Activated naive CD4-positive, alpha-beta T cell treated with Interleukin-2 at 50 U/mL for 16 hours (primary cell): ENCODE measurements at regions not wholly inside any gene's neighbourhood (a gene's known extent, or its start where the extent isn't known, plus 50 kb on each side); places are given as distances from the start of the nearest gene placed in this dataset.
"Not testable (repeated sequence)": the region's sequence is repeated elsewhere in the genome, so short reads cannot be mapped to it uniquely, and the experiment has no call there.

ENCODE experiments used
- DNase-seq: peaks from one replicate; pipeline ENCODE4 v3.0.0-alpha.2; 2020

DNA sequence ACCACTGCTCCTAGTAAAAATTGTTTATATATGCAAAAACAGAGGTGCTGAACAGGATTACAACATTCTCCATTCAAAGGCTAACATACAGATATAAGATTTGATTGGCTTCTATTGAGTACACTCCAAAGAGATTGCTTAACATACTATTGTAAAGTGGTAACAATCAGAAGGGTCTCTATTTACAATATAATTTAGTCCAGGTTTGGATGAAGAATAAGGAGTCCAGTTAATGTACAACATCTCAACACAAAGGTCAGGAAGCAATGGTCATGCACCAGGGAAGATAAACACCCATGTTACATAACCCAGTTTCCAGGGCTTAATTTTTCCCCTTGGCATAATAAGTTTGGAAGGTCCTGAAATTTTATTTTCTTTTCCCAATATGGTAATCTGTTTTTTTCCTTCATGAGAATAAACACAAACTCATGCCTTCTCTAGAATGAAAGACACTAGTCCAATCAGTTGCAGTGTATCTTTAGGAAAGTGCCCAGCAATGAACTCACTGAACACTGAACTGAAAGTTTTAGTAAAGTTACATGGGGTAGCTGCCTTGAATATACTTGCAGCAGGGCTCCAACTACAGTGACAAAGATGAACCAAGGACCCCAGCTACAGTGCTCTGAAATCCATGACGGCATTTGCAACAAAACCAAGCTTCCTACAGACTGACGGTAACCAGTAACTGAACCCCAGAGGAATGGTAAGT is 255.3 kb upstream of the GJE1 start:
- DNase-seq = no peak

DNA sequence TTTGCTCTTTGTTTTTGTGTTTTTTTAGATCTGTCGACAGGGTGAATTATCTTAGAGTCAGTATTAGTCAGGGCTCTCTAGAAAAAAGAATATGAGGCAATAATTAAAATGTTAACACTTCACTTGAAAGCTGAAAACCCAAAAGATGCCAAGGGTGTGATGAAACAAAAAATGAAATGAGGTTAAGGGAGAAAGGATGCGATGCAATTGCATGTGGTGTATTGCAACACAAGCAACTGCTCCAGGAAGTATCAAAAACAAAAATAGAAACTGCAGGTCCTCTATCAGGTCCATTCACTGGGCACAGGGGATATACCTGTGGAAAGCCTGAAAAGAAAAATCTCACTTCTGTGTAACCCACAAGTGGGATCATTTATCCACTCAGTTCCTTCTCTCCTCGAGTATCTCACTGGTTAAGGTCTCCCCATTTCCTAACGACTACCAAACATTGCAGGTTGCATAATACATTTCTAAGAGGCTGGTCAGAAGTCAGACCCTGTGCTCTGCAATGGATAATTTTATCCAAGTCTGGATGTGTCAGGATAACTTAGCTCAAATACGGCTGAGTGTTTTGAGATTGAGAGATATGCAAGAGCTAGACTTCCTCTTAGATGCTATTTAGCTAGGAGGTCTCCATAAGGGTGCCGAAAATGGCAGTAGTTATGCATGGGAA is 257.7 kb upstream of the GJE1 start:
- no peak for DNase-seq

DNA sequence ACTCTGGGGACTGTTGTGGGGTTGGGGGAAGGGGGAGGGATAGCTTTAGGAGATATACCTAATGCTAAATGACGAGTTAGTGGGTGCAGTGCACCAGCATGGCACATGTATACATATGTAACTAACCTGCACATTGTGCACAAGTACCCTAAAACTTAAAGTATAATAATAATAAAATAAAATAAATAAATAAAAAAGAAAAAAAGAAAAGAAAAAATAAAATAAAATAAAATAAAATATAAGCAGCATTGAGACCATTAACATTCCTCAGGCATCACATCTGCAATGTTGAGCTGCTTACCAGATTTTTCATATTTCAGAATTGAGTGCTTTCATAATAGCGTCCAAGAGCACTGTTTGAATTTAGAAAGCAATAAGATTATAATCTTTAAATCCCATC is 263.2 kb upstream of the GJE1 start:
- DNase-seq = not testable (repeated sequence)

DNA sequence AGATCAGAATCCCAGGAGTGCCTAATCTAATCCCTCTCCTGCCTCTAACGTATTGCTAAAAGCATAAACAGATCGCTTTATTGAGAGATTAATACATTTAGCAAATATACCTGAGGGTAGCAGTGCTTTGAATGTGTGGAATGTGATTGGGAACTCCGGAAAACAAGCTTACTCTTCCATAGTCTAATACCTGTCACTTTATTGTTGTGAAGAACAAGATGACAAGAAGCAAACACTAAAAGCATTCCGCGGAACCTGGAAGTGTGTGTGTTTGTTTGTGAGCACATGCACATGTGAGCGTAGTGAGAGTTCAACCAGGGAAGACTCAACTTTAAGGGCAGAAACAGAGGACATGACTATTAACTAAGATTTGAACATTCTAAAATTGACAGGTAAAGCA is 265.0 kb upstream of the GJE1 start:
- no peak for DNase-seq

DNA sequence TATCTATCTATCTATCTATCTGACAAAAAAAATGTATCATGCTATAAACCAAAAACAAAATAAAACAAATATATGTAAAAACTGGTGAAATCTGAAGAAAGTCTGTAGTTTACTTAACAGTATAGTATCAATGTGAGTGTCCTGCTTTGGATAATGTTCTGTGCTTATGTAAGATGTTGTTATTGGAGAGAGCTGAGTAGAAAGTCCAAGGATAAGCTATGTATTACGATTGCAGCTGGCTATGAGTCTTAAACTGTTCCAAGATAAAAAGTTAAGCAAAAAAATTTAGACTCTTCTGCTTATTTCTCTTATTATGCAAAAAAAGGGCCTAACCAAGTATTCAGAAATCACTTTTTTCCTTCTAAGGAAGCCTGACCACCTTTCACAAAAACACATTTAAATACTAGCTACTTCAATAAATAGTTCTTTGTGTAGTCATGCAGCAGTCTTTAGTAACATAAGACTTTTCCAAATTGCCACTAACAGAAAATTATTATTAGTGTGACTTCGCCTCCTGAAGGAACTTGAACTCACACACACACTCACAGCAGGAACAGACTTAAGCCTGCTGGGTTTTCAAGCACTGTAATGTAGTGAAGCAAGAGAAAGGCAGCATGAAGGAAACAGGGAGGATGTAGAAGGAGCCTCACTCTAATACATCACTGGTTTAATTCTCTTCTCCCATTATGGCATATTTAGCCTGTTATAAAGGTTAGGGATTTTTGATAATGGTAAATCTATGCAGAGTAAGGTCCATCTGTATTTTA is 265.8 kb upstream of the GJE1 start:
- no peak for DNase-seq

DNA sequence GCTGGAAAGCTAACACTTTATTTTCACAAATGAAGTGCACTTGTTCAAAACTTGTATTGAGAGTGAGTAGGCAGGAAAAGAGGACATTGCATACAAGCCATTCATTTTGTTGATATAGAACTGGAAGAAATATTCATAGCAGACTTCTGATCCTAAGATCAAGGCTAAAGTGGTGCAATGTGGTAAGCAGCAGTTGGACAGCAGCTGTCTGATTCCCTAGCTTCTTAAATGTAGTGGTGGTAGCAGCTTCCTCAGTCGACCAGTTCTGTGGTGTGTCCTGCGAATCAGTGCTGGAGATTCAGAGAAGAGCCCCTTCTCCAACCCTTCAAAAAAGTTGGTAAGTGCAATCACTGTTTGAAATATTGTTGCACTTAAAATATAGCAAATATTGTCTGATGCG is 281.7 kb upstream of the GJE1 start:
- DNase-seq = no peak

DNA sequence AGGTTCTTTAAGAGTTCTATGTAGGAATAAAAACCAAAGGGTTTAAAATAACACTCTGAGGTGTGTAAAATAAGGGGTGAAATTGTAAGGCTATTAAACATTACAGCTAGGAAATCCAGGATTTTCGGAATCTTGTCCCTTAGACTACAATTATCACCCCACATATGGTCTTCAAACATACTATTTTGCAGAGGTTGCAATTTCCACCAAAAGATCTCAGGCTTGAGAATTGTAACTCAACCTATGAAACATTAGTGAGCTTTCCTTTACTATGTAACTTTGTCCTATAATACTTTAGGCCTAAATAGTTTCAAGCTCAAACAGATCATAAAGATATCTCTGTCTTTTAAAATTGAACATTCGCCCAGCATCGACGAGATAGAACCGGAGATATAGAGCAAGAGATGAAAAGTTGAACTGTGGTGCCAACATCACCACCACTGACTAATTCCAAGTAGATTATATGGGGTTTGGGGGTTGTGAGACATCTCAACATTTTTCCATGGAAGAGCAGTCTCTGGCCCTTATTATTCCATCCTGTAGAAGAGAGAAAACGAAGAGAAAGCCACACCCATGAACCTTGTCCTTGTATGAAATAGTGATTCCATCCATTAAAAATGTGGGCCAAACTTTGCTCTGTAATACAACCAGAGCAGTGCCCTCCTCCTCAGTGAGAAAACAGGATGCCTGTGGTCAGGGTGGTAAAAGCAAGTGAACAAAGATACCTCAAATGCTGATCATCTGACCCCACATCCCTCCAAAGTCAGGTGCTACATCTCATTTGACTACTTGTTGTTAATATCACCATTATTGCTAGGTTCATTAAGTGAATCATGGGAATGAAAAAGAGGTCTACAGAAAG is 284.5 kb upstream of the GJE1 start:
- DNase-seq = peak; percentile 2

DNA sequence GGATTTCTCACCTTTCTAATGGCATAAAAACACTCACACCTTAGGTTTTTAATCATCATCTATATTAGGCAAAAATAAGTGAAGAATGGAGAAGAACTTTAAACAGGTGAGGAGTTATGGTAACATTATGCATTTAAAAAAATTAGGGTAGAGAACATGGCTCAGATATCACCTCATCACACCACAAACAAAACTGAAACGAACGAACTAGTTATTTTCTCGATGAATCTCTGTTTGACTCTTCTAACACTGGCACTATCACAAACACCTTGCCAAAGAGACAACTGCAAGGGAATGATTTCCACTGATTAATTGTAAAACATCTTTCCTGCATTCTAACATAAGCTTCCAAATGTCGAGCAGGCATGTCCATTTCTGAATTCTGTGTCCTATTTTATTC is 286.1 kb upstream of the GJE1 start:
- no peak for DNase-seq

DNA sequence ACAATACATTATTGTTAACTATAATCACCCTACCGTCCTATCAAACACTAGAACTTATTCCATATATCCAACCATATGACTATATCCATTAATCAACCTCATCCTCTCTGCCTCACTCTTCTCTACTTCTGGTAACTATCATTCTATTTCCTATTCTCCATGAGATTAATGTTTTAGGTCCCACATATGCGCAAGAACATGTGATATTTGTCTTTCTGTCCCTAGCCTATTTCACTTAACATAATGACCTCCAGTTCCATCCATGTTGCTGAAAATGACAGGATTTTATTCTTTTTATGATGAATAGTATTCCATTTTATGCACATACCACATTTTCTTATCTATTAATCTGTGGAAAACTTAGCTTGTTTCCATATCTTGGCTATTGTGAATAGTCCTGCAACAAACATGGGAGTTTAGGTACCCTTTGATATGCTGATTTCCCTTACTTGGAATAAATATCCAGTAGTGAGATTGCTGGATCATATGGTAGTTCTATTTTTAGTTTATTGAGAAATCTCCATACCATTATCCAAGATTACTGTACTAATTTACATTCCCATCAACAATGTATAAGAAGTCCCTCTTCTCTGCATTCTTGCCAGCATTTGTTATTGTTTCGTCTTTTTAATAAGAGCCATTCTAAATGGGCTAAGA is 289.4 kb upstream of the GJE1 start:
- DNase-seq = no peak

DNA sequence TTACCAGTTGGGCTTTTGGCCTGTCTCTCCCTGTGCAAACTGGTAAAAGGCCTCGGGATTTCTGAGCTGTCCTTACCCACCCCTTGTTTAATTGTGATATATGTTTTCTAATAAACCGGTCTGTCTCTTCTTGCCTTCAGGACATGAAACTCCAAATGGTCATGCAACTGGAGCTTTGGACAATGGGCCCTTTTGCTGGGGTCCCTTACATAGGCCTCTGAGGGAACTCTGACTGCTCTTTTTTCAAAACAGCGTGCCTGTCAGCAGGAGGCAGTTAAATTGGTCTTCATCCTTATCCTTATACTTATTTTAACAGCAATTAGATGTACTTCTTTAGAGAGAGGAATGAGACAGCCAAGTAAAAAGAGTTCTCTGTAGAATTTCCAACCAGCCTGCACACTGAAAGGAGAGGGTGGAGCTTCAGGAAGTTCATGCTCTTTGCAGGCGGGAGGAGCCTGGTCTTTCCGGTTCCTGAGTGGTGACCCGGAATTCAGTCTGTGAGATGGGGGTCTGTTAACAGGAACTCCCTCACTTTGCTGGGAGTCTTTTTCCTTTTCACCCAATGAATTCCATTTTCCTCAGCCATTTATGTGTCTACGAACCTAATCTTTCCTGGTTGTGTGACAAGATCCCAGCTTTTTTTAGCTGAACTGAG is 299.6 kb upstream of the GJE1 start:
- DNase-seq = no peak

DNA sequence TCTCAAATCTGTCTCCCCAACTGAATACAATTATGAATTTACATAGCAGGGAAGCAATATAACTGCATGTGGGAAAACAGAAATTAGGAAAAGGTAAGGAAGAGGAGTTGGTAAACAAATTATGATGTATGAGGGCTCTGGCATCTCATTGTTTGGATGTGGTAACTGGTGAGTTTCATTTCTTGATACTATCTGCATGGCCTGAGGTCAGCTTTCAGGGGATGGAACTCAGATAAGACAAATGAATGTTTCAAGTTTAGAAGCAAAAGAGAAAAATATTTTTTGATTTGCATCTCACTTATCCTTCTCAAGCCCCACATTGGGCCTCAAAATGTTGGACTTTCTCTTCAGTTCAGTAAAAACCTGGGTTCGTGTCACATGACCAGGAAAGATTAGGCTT is 302.2 kb upstream of the GJE1 start:
- DNase-seq = no peak

DNA sequence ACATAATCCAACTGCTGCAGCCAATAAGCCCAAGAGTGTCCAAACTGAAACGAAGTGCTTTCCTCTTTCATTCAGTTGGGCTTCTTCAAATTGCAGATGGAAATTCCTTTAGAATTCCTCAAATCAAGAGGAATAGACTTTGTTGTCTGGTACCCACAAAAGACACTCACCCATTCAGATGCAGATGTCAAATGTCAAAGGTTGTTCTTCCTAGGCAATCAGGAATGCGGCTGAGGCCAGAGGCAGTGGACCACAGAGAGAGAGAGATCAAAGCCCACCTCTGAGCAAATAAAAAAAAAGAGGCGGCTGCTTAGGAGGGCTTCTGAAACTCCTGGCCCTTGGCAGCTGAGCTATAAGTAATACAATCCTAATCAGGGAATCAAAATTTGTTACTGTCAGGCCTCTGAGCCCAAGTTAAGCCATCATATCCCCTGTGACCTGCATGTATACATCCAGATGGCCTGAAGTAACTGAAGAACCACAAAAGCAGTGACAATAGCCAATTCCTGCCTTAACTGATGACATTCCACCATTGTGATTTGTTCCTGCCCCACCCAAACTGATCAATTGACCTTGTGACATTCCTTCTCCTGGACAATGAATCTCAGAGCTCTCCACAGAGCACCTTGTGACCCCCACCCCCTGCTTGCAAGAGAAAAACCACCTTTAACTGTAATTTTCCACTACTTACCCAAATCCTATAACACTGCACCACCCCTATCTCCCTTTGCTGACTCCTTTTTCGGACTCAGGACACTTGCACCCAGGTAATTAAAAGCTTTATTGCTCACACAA is 303.0 kb upstream of the GJE1 start:
- DNase-seq = no peak

DNA sequence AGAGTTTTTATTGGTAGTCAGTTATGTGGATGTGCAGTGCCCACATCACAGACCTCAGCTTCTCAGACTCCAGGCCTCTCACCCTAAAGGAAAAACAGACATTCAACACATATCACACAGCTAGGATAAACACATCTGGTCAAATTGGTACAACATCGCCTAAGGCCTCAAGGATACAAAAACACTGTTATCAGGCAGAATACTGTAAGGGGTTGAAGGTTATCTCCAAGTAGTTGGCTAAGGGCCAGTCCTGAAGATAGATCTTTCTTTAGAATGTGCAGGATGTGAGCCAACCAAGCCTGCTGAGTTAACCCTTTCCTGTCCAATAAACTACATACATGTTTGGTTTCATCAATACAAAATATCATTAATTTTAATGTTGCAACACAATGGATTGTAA is 308.4 kb upstream of the GJE1 start:
- no peak for DNase-seq

DNA sequence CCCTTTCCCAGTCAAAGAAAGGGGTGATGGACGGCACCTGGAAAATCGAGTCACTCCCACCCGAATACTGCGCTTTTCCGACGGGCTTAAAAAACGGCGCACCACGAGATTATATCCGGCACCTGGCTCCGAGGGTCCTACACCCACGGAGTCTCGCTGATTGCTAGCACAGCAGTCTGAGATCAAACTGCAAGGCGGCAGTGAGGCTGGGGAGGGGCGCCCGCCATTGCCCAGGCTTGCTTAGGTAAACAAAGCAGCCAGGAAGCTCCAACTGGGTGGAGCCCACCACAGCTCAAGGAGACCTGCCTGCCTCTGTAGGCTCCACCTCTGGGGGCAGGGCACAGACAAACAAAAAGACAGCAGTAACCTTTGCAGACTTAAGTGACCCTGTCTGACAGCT is 317.7 kb upstream of the GJE1 start:
- DNase-seq = not testable (repeated sequence)

DNA sequence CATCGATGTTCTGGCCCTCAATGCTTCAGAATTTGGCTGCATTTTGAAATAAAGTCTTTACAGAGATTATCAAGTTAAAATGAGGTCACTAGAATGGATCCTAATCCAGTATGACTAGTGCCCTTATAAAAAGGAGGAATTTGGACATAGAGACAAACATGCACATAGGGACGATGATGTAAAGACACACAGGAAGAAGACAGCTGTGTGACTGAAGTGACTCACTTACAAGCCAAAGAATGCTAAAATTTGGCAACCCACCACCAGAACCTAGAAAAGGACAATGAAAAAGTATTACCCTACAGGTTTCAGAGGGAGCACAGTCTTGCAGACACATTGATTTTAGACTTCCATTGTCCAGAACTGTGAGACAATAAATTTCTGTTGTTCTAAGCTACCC is 322.8 kb upstream of the GJE1 start:
- no peak for DNase-seq

DNA sequence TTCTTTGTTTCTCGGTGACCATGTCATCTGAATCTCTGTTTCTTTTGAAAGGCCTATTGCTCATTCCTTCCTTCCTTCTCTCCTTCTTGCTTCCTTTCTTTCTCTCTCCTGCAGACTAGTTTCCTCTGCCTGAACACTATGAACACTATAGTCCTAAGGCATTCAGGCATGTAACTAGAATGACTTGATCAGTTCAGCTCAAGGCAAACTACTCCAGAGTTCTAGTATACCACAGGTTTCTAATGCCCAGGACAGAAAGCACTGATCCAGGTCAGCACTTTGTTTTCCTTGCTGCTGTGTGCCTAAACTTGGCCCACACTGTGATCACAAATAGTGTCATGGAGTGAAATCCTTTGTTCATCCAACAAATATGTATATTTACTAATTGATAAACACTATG is 324.1 kb upstream of the GJE1 start:
- no peak for DNase-seq

DNA sequence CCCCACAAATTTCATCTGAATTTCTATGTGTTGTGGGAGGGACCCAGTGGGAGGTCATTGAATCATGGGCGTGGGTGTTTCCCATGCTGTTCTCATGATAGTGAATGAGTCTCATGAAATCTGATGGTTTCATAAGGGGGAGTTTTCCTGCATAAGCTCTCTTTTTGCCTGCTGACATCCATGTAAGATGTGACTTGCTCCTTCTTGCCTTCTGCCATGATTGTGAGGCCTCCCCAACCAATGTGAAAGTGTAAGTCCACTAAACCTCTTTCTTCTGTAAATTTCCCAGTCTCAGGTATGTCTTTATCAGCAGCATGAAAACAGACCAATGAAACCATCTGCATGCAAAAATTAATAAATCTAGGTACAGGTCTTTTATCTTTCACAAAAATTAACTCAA is 331.8 kb upstream of the GJE1 start:
- DNase-seq = not testable (repeated sequence)

DNA sequence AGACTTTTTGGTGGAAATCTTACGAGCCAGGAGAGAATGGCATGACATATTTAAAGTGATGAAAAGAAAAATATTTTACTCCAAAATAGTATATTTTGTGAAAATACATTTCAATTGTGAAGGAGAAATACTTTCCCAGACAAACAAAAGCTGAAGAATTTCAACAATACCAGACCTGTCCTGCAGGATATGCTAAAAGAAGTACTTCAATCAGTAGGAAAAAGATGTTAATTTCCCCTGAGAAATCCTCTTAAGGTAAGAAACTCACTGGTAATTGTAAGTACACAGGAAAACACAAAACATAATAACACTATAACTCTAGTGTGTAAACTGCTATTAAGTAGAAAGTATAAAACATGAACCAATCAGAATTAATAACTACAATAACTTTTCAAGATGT is 341.8 kb upstream of the GJE1 start:
- no peak for DNase-seq

DNA sequence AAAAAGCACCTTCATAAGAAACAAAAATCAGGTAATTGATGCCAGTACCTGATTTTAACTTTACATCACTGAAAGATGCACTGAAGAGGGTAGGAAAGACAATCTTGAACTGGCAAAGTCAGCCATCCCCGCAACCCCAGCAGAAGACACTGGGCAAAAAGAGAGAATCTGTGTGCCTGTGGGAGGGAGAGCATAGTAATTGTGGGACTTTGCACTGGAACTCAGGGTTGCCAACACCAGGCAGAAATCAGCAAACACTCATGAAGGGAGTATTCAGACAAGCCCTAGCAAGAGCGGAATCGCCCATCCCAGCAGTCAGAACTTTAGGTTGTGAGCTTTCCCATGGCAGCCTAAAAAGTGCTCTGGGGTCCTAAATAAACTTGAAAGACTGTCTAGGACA is 344.6 kb upstream of the GJE1 start:
- DNase-seq = no peak

DNA sequence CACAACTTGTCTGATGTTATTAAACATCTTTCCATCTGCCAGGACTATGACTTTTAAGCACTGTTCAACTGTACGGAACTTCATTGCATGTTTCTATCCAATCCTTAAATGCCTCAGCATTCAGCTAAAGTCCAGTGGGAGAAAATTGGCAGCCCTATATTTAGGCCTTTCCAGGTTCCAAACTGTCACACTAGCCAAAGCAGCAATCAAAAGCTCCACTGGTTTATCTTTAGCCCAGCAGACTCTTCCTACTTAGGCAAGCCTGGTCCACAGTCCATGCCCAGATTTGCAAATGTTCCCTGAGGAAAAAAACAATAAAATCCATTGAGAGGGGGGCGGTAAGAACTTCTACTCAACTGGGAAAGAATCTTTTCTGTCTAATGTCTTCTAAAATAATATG is 349.1 kb upstream of the GJE1 start:
- no peak for DNase-seq

DNA sequence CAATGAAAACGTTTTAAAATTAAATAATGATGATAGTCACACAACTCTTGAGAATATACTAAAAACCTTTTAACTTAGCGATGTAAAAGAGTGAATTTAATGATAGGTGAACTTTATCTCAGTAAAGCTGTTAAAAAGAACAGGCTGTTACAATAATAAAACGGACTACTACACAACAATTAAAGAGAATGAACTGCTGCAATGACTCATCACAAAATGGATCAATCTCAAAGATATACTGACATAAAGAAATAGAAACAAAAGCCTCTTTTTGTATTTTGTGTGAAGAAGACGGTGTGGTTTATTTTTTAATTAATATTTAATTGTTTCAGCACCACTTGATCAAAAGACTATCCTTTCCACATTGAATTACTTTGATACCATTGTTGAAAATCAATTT is 352.4 kb upstream of the GJE1 start:
- no peak for DNase-seq
